ENCODE measurements at regions not wholly inside any gene's neighbourhood (a gene's known extent, or its start where the extent isn't known, plus 50 kb on each side); places are given as distances from the start of the nearest gene placed in this dataset.

- Mint-ChIP-seq H3K27ac (no peak overlapping the region), H3K9me3 (no peaks in the 10 kb centered on the region), H3K27me3 (ENCODE audit: low read depth) (no peaks in the 10 kb centered on the region), H3K4me3 (no peak overlapping the region), H3K36me3 (no peaks in the 10 kb centered on the region), H3K4me1 (no peaks in the 10 kb centered on the region)
- ATAC-seq (no peak), DNase-seq (ENCODE audit: low spot score) (no peak)
- CTCF ChIA-PET, result no interaction called here
- POLR2A ChIA-PET, result no interaction called here
- TF ChIP-seq ZBTB43 (CRISPR knock-in tag; IDR thresholded peaks at IDR 0.05) (no peak), AFF4 (CRISPR knock-in tag; IDR thresholded peaks at IDR 0.05; ENCODE audit: borderline replicate concordance) (no peak), TP53 (CRISPR knock-in tag; IDR thresholded peaks at IDR 0.05) (no peak), ERG (CRISPR knock-in tag; IDR thresholded peaks at IDR 0.05) (no peak), MLX (CRISPR knock-in tag; IDR thresholded peaks at IDR 0.05) (no peak)
Measured at GRCh38 chr17:5642752-5643151, 58.4 kb upstream of the NLRP1 start.

GRCh38 chr17:5644065-5644464 is 59.8 kb upstream of the NLRP1 start:
- Mint-ChIP-seq H3K4me1 (no peaks in the 10 kb centered on the region), H3K27ac (no peak overlapping the region), H3K4me3 (no peak overlapping the region), H3K36me3 (no peaks in the 10 kb centered on the region), H3K9me3 (no peaks in the 10 kb centered on the region), H3K27me3 (ENCODE audit: low read depth) (no peaks in the 10 kb centered on the region)
- no peak for TF ChIP-seq RELA (CRISPR knock-in tag; IDR thresholded peaks at IDR 0.05; ENCODE audit: borderline replicate concordance)
- no peak for TF ChIP-seq SOX15 (CRISPR knock-in tag; IDR thresholded peaks at IDR 0.05)
- no peak for TF ChIP-seq CBFB (CRISPR knock-in tag; IDR thresholded peaks at IDR 0.05; ENCODE audit: low read depth)
- no peak for TF ChIP-seq ZNF425 (CRISPR knock-in tag; conservative IDR thresholded peaks at IDR 0.05)
- no peak for TF ChIP-seq GTF2I (CRISPR knock-in tag; conservative IDR thresholded peaks at IDR 0.05)
- TF ChIP-seq ATF3 (CRISPR knock-in tag; conservative IDR thresholded peaks at IDR 0.05), result no peak
- no peak for TF ChIP-seq FOXP1 (CRISPR knock-in tag; IDR thresholded peaks at IDR 0.05; ENCODE audit: borderline replicate concordance)
- TF ChIP-seq ZNF423 (CRISPR knock-in tag; IDR thresholded peaks at IDR 0.05), result no peak
- POLR2A ChIA-PET, result no interaction called here
- CTCF ChIA-PET, result interaction anchor here (1.1 kb wide), 1 partner anchor 18 kb away, joined by 4 read pairs; no protein-coding TSS in a partner anchor
- DNase-seq (ENCODE audit: low spot score), result no peak
- ATAC-seq, result no peak

- TF ChIP-seq SMAD3 (CRISPR knock-in tag; IDR thresholded peaks at IDR 0.05; ENCODE audit: borderline replicate concordance) (no peak), ZNF121 (CRISPR knock-in tag; IDR thresholded peaks at IDR 0.05) (no peak), FOXJ3 (CRISPR knock-in tag; IDR thresholded peaks at IDR 0.05; ENCODE audit: borderline replicate concordance) (no peak)
- Mint-ChIP-seq H3K4me1 (peaks cover 6% of the 10 kb centered on the region; the same call in 1 of the 2 replicates), H3K27ac (no peak overlapping the region), H3K36me3 (peaks cover 17% of the 10 kb centered on the region), H3K27me3 (ENCODE audit: low read depth) (peaks cover 5% of the 10 kb centered on the region; the same call in 1 of the 2 replicates), H3K4me3 (no peak overlapping the region), H3K9me3 (peaks cover 28% of the 10 kb centered on the region)
- ATAC-seq (no peak), DNase-seq (ENCODE audit: low spot score) (no peak)
- ChIA-PET POLR2A (no interaction called here), CTCF (no interaction called here)
Measured at GRCh38 chr17:5651348-5651747, 67.0 kb upstream of the NLRP1 start.
